K562 (cell line): ENCODE measurements at regions not wholly inside any gene's neighbourhood (a gene's known extent, or its start where the extent isn't known, plus 50 kb on each side); places are given as distances from the start of the nearest gene placed in this dataset.

Experiments
- ATAC-seq: fragments of 200-7000 bp; cut with Tn5 transposase; 3 replicates; pipeline ENCODE4 v1.9.1; 2020; ENCODE audit warnings: moderate library complexity
- BruUV-seq: library from RNA; stranded (reverse); fragments of 400-500 nt; replicated peaks from 2 replicates; lab custom pipeline; 2021; lab: Mats Ljungman, UMichigan
- CTCF ChIA-PET: fragments of 300-600 bp; formaldehyde crosslinking; extraction: SDS; loops from one replicate; lab custom pipeline; 2021; ENCODE audit warnings: low intra/inter-chr PET ratio; lab: Yijun Ruan, JAX
- POLR2A ChIA-PET: fragments of 300-600, 350-650 bp; sonication (Branson Sonifier 250); formaldehyde crosslinking; extraction: SDS; loops from one replicate; lab custom pipeline; 2021; ENCODE audit warnings: antibody characterized with exemption, inconsistent platforms; lab: Yijun Ruan, JAX
- DNase-seq, 4 experiments: peaks; one replicate each; pipeline versions ENCODE4 v3.0.0 to v3.0.0-alpha.2; 2011 to 2018; ENCODE audit warnings: low spot score in 3 of 4, mixed read lengths in 3 of 4; ENCODE audit errors: extremely low read depth in 1 of 4
- FAIRE-seq: peaks from 2 replicates; lab custom pipeline; 2011; peaks lifted over from hg19 to GRCh38; lab: Jason Lieb, UNC
- H2AFZ ChIP-seq: 2 replicates; pipeline ENCODE4 v1.6.0; 2011; ENCODE audit warnings: low read depth, low read length, control low read depth, inconsistent platforms
- H3K27ac ChIP-seq: fragments of 200-600 bp; 3 replicates; pipeline ENCODE4 v1.8.0; 2011; ENCODE audit warnings: low read depth, mild to moderate bottlenecking, control low read depth, inconsistent platforms, low read length, moderate library complexity, mixed read lengths; ENCODE audit errors: extremely low read depth
- H3K27me3 ChIP-seq, 2 experiments: fragments of 300-600 bp in 1 of 2; 2 replicates in 1 of 2; 3 replicates in 1 of 2; pipeline versions ENCODE4 v1.6.0 to v1.8.0; 2011; ENCODE audit warnings: inconsistent platforms in 2 of 2, low read length in 2 of 2, mild to moderate bottlenecking in 1 of 2, mixed read lengths in 1 of 2, moderate library complexity in 1 of 2; ENCODE audit not compliant: control insufficient read depth in 2 of 2, insufficient read depth in 2 of 2
- H3K36me3 ChIP-seq: fragments of 300-600 bp; 3 replicates; pipeline ENCODE4 v1.8.0; 2011; ENCODE audit warnings: mild to moderate bottlenecking, low read length, inconsistent platforms; ENCODE audit not compliant: control insufficient read depth, insufficient read depth
- H3K4me1 ChIP-seq, 2 experiments: fragments of 200-600 bp in 1 of 2; replicated peaks in 1 of 2; 2 replicates in 1 of 2; 3 replicates in 1 of 2; pipeline versions ENCODE4 v1.5.1 to v1.8.0; 2011; ENCODE audit warnings: inconsistent platforms in 2 of 2, low read length in 2 of 2, mild to moderate bottlenecking in 1 of 2, mixed read lengths in 1 of 2, moderate library complexity in 1 of 2; ENCODE audit not compliant: control insufficient read depth in 2 of 2, insufficient read depth in 2 of 2
- H3K4me2 ChIP-seq: 2 replicates; pipeline ENCODE4 v1.6.1; 2011; ENCODE audit warnings: low read length, control low read depth, inconsistent platforms, mixed read lengths; ENCODE audit not compliant: insufficient read depth
- H3K4me3 ChIP-seq: fragments of 200-600 bp; sonication (generic), shearing (Covaris generic); 2 replicates; pipeline ENCODE4 v1.5.1; 2016; ENCODE audit warnings: control low read depth, inconsistent platforms
- H3K79me2 ChIP-seq: fragments of 200-600 bp; 3 replicates; pipeline ENCODE4 v1.8.0; 2011; ENCODE audit warnings: low read length, inconsistent platforms; ENCODE audit not compliant: control insufficient read depth, insufficient read depth
- H3K9ac ChIP-seq, 2 experiments: 2 replicates each; pipeline versions ENCODE4 v1.6.0 to v1.6.1; 2011; ENCODE audit warnings: low read depth in 2 of 2, low read length in 2 of 2, control low read depth in 1 of 2, inconsistent platforms in 1 of 2, mild to moderate bottlenecking in 1 of 2, mixed read lengths in 1 of 2; ENCODE audit not compliant: insufficient read depth in 1 of 2
- H3K9me1 ChIP-seq: one replicate; pipeline ENCODE4 v1.6.0; 2011; ENCODE audit warnings: inconsistent platforms, mild to moderate bottlenecking, low read length, moderate library complexity; ENCODE audit not compliant: control insufficient read depth, insufficient read depth
- H3K9me3 ChIP-seq: replicated peaks from 2 replicates; pipeline ENCODE4 v1.5.1; 2011; ENCODE audit warnings: low read depth, low read length, inconsistent platforms; ENCODE audit not compliant: control insufficient read depth, insufficient read depth
- H4K20me1 ChIP-seq: replicated peaks from 2 replicates; pipeline ENCODE4 v1.6.1; 2011; ENCODE audit warnings: low read length, inconsistent platforms, mixed read lengths; ENCODE audit not compliant: control insufficient read depth, insufficient read depth
- DPF2 ChIP-seq: fragments of 450-650 bp; IDR thresholded peaks from 2 replicates; pipeline ENCODE4 v1.6.1; 2016
- EP300 ChIP-seq: IDR thresholded peaks from 2 replicates; pipeline ENCODE4 v1.6.1; 2012; ENCODE audit warnings: low read length, improper control_type of control experiment
- MAX ChIP-seq: sonication (generic); formaldehyde crosslinking; IDR thresholded peaks from 2 replicates; pipeline ENCODE4 v1.9.0; 2022; ENCODE audit warnings: mild to moderate bottlenecking, missing genetic modification reagents
- NCOR1 ChIP-seq: fragments of 450-650 bp; IDR thresholded peaks from 2 replicates; pipeline ENCODE4 v1.6.1; 2016; ENCODE audit warnings: mild to moderate bottlenecking, moderate library complexity
- NR2F6 ChIP-seq: fragments of 450-650 bp; formaldehyde crosslinking; IDR thresholded peaks from 2 replicates; pipeline ENCODE4 v1.4.0; 2020; ENCODE audit warnings: mild to moderate bottlenecking
- PBX2 ChIP-seq, 2 experiments: IDR thresholded peaks in 1 of 2; conservative IDR thresholded peaks in 1 of 2; 2 replicates each; pipeline ENCODE4 v1.6.1; 2016; ENCODE audit warnings: low read depth in 2 of 2, mild to moderate bottlenecking in 1 of 2, missing compliant biosample characterization in 1 of 2, missing genetic modification characterization in 1 of 2, moderate library complexity in 1 of 2
- PHB2 ChIP-seq: fragments of 450-650 bp; IDR thresholded peaks from 2 replicates; pipeline ENCODE4 v1.6.1; 2017; ENCODE audit warnings: low read depth
- SETDB1 ChIP-seq: IDR thresholded peaks from one replicate; pipeline ENCODE4 v1.6.1; 2012; ENCODE audit warnings: low read length, control low read depth, inconsistent platforms
- WGBS: fragments of 100-300 bp; shearing (Covaris generic); methylation state at CpG from one replicate; pipeline ENCODE4 v1.1.6; 2016; ENCODE audit warnings: low coverage, mixed read lengths; ENCODE audit not compliant: insufficient coverage; ENCODE audit errors: missing lambda C conversion rate; 5-methylcytosine and 5-hydroxymethylcytosine counted together
- in situ Hi-C: fragments of 300-500 bp; cut with MboI; formaldehyde crosslinking; loops from 4 replicates; pipeline ENCODE4 v1.15.0; 2018; ENCODE audit warnings: inconsistent platforms, mixed read lengths
- intact Hi-C: fragments of 100-400 bp; cut with micrococcal nuclease; formaldehyde crosslinking; loops from 2 replicates; pipeline ENCODE4 v1.14.2; 2022

GRCh38 chr9:92184041-92184564, 68.9 kb upstream of the SPTLC1 start (continued):
- TF ChIP-seq PHB2: 0 out of 2 replicates have a peak, but pooled peaks have one; percentile 23

- FAIRE-seq (peak; percentile 80), ATAC-seq (peak; percentile 32; the same call in 2 of the 3 replicates), DNase-seq (peak; percentile 40 to 78 (median 62))
- no TSS peak for BruUV-seq
- intact Hi-C loops: no loop called here
- peak overlapping the region; percentile 28 for H3K4me2 ChIP-seq
- no peaks in the 10 kb centered on the region for H3K36me3 ChIP-seq
- 0% methylated on average over 5 of the region's 5 CpGs for WGBS
- H3K27ac ChIP-seq: peak overlapping the region; percentile 37; the same call in 2 of the 3 replicates
- H2AFZ ChIP-seq: peak overlapping the region; percentile 29; the same call in 1 of the 2 replicates
- ChIA-PET CTCF (no interaction called here), POLR2A (interaction anchor here (0.6 kb wide), 1 partner anchor 92 kb away, joined by 3 read pairs; no protein-coding TSS in a partner anchor)
- in situ Hi-C loops: no loop called here
- no peak overlapping the region for H3K4me3 ChIP-seq
- H3K9me3 ChIP-seq: peaks cover 5% of the 10 kb centered on the region
- no peaks in the 10 kb centered on the region for H3K9me1 ChIP-seq
- no peaks in the 10 kb centered on the region for H3K27me3 ChIP-seq
- no peaks in the 10 kb centered on the region for H3K79me2 ChIP-seq
- H3K9ac ChIP-seq: 0 out of 4 replicates have a peak overlapping the region, but pooled peaks of 1 of the 2 experiments have one; percentile 8
- H3K4me1 ChIP-seq: peaks cover 18 to 37% of the 10 kb centered on the region in 2 experiments
- no peaks in the 10 kb centered on the region for H4K20me1 ChIP-seq
- TF ChIP-seq MAX (CRISPR knock-in tag): peak; percentile 36
- 0 out of 2 replicates have a peak, but pooled peaks have one; percentile 19 for TF ChIP-seq DPF2
- no peak for TF ChIP-seq NR2F6 (CRISPR knock-in tag)
- TF ChIP-seq EP300: peak; percentile 11; the same call in 1 of the 2 replicates
- TF ChIP-seq NCOR1: peak; percentile 41; the same call in 1 of the 2 replicates
- no peak for TF ChIP-seq PBX2 (CRISPR knock-in tag; IDR thresholded peaks at IDR 0.05; ENCODE audit: low read depth)
- TF ChIP-seq PBX2 (tag; conservative IDR thresholded peaks at IDR 0.05; ENCODE audit: low read depth): 0 out of 2 replicates have a peak, but pooled peaks have one; percentile 12
- TF ChIP-seq SETDB1: no peak
These were observed 68.2 kb upstream of the SPTLC1 start for GRCh38 chr9:92183449-92183848.
